ENCODE measurements at regions not wholly inside any gene's neighbourhood (a gene's known extent, or its start where the extent isn't known, plus 50 kb on each side); places are given as distances from the start of the nearest gene placed in this dataset.

- no peak overlapping the region for H3K4me3 ChIP-seq (ENCODE audit: low read depth, low read length)
- no peak for TF ChIP-seq CTCF (IDR thresholded peaks at IDR 0.05; ENCODE audit: low read depth, low read length)
These were observed 93.2 kb downstream of the PTCSC3 start for GRCh38 chr14:36083317-36083716.

DNA sequence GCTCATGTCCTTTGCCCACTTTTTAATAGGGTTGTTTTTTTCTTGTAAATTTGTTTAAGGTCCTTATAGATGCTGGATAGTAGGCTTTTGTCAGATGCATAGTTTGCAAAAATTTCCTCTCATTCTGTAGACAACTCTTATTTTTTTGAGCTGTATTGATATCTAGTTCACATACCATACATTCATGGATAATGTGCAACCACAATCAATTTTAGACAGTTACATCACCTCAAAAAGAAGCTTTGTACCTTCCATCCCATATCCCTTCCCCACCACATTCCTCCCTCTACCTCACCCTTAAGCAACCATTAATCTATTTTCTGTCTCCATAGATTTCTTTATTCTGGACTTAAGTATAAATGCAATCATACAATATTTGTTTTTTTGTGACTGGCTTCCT lies 98.4 kb downstream of the PTCSC3 start:
- no peak for TF ChIP-seq CTCF (IDR thresholded peaks at IDR 0.05; ENCODE audit: low read depth, low read length)
- no peak overlapping the region for H3K4me3 ChIP-seq (ENCODE audit: low read depth, low read length)

- no peak for TF ChIP-seq CTCF (IDR thresholded peaks at IDR 0.05; ENCODE audit: low read depth, low read length)
These were observed 100.3 kb downstream of the PTCSC3 start for GRCh38 chr14:36076197-36076596.

DNA sequence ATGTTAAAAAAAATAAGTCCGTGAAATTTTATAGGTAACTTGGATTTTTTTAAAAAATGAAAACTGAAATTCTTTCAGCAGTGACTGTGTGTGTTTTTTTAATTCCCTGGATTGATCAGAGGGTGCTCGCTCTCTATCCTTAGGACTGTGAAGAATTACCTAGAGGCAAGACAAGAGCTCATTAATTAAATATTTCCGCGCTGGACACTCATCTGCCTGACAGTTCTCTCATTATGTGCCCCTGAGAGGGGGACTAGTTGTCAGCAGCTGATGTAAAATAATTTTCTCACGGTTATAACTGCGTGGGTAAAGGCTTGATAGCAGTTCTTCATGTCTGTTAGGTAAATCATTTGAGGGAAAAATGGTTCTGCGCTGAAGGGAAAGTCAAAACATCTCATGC lies 101.3 kb downstream of the PTCSC3 start:
- TF ChIP-seq CTCF (IDR thresholded peaks at IDR 0.05; ENCODE audit: low read depth, low read length), result no peak
- H3K4me3 ChIP-seq (ENCODE audit: low read depth, low read length), result no peak overlapping the region

More at GRCh38 chr14:36076197-36076596, 100.3 kb downstream of the PTCSC3 start:
- H3K4me3 ChIP-seq (ENCODE audit: low read depth, low read length), result no peak overlapping the region

- TF ChIP-seq CTCF (IDR thresholded peaks at IDR 0.05; ENCODE audit: low read depth, low read length), result no peak
- no peak overlapping the region for H3K4me3 ChIP-seq (ENCODE audit: low read depth, low read length)
These were observed 105.8 kb downstream of the PTCSC3 start for GRCh38 chr14:36070720-36071043.

GRCh38 chr14:36070031-36070719 lies 106.3 kb downstream of the PTCSC3 start:
- no peak overlapping the region for H3K4me3 ChIP-seq (ENCODE audit: low read depth, low read length)
- TF ChIP-seq CTCF (IDR thresholded peaks at IDR 0.05; ENCODE audit: low read depth, low read length), result peak; percentile 80

- peak; percentile 51 for TF ChIP-seq CTCF (IDR thresholded peaks at IDR 0.05; ENCODE audit: low read depth, low read length)
- no peak overlapping the region for H3K4me3 ChIP-seq (ENCODE audit: low read depth, low read length)
These were observed 107.0 kb downstream of the PTCSC3 start for GRCh38 chr14:36069535-36069900.
